GM12878 (cell line): ENCODE measurements at regions not wholly inside any gene's neighbourhood (a gene's known extent, or its start where the extent isn't known, plus 50 kb on each side); places are given as distances from the start of the nearest gene placed in this dataset.

ENCODE experiments used
- ATAC-seq: fragments of 200-7000 bp; cut with Tn5 transposase; 3 replicates; pipeline ENCODE4 v1.9.1; 2020; ENCODE audit warnings: mild to moderate bottlenecking, moderate library complexity
- BruUV-seq: library from RNA; stranded (reverse); fragments of 400-500 nt; replicated peaks from 2 replicates; lab custom pipeline; 2021; lab: Mats Ljungman, UMichigan
- CTCF ChIA-PET: fragments of 300-600 bp; sonication (Branson Sonifier 250); formaldehyde crosslinking; extraction: SDS; loops from one replicate; lab custom pipeline; 2021; ENCODE audit warnings: inconsistent platforms; lab: Yijun Ruan, JAX
- POLR2A ChIA-PET: fragments of 350-600 bp; formaldehyde crosslinking; extraction: SDS; loops from one replicate; lab custom pipeline; 2021; ENCODE audit warnings: inconsistent platforms; lab: Charles Lee
- RAD21 ChIA-PET: fragments of 300-600 bp; sonication (Branson Sonifier 250); formaldehyde crosslinking; loops from one replicate; lab custom pipeline; 2023; ENCODE audit warnings: antibody characterized with exemption; ENCODE audit not compliant: unreplicated experiment; lab: Charles Lee
- SMC1A ChIA-PET: fragments of 300-600 bp; sonication (Branson Sonifier 250); formaldehyde crosslinking; loops from one replicate; lab custom pipeline; 2023; ENCODE audit not compliant: unreplicated experiment, uncharacterized antibody; lab: Charles Lee
- DNase-seq: peaks from one replicate; pipeline ENCODE4 v3.0.0-alpha.2; 2011; ENCODE audit warnings: low read depth, low spot score
- FAIRE-seq: peaks from 3 replicates; lab custom pipeline; 2011; peaks lifted over from hg19 to GRCh38; lab: Jason Lieb, UNC
- H2AFZ ChIP-seq: 2 replicates; pipeline ENCODE4 v1.6.0; 2011; ENCODE audit warnings: low read depth, low read length, control low read depth; ENCODE audit not compliant: control insufficient read depth
- H3K27ac ChIP-seq: 2 replicates; pipeline ENCODE4 v1.5.1; 2011; ENCODE audit warnings: control low read depth; ENCODE audit not compliant: control insufficient read depth, insufficient read depth
- H3K27me3 ChIP-seq, 2 experiments: replicated peaks in 1 of 2; 2 replicates each; pipeline versions ENCODE4 v1.6.0 to v1.6.1; 2011; ENCODE audit warnings: low read length in 1 of 2; ENCODE audit not compliant: control insufficient read depth in 2 of 2, insufficient read depth in 2 of 2
- H3K36me3 ChIP-seq, 2 experiments: 2 replicates each; pipeline ENCODE4 v1.5.1; 2011; ENCODE audit warnings: low read length in 1 of 2; ENCODE audit not compliant: control insufficient read depth in 2 of 2, insufficient read depth in 2 of 2
- H3K4me1 ChIP-seq: 2 replicates; pipeline ENCODE4 v1.6.1; 2011; ENCODE audit warnings: mild to moderate bottlenecking, low read length, moderate library complexity, mixed read lengths; ENCODE audit not compliant: control insufficient read depth, insufficient read depth
- H3K4me2 ChIP-seq: 2 replicates; pipeline ENCODE4 v1.6.0; 2011; ENCODE audit warnings: control low read depth; ENCODE audit not compliant: control insufficient read depth, insufficient read depth
- H3K4me3 ChIP-seq: fragments of 200-600 bp; sonication (generic); 2 replicates; pipeline ENCODE4 v1.5.1; 2016
- H3K79me2 ChIP-seq: 2 replicates; pipeline ENCODE4 v1.6.0; 2011; ENCODE audit warnings: low read length; ENCODE audit not compliant: control insufficient read depth, insufficient read depth
- H3K9ac ChIP-seq: 2 replicates; pipeline ENCODE4 v1.8.0; 2011; ENCODE audit warnings: low read length, control low read depth, mixed read lengths; ENCODE audit not compliant: control insufficient read depth, insufficient read depth
- H3K9me3 ChIP-seq: replicated peaks from 3 replicates; pipeline ENCODE4 v1.5.1; 2011; ENCODE audit warnings: mild to moderate bottlenecking, low read length; ENCODE audit not compliant: control insufficient read depth, insufficient read depth
- H4K20me1 ChIP-seq: 2 replicates; pipeline ENCODE4 v1.6.0; 2011; ENCODE audit not compliant: control insufficient read depth, insufficient read depth
- DPF2 ChIP-seq: fragments of 450-650 bp; IDR thresholded peaks from 2 replicates; pipeline ENCODE4 v1.6.1; 2017; ENCODE audit warnings: mild to moderate bottlenecking
- E2F4 ChIP-seq: IDR thresholded peaks from 2 replicates; pipeline ENCODE4 v1.6.1; 2012; ENCODE audit warnings: low read depth, low read length, improper control_type of control experiment
- EGR1 ChIP-seq, 2 experiments: IDR thresholded peaks; 1 replicate in 1 of 2; 2 replicates in 1 of 2; pipeline ENCODE4 v1.6.1; 2011 to 2012; ENCODE audit warnings: low read depth in 2 of 2, low read length in 2 of 2, borderline replicate concordance in 1 of 2, mild to moderate bottlenecking in 1 of 2, moderate library complexity in 1 of 2
- KAT2A ChIP-seq: conservative IDR thresholded peaks from 2 replicates; pipeline ENCODE4 v1.6.1; 2011; ENCODE audit warnings: low read depth, low read length; ENCODE audit not compliant: control insufficient read depth
- RELA ChIP-seq: fragments of 450-650 bp; IDR thresholded peaks from 2 replicates; pipeline ENCODE4 v1.8.0; 2014; ENCODE audit warnings: borderline replicate concordance; ENCODE audit not compliant: partially characterized antibody
- SUPT20H ChIP-seq: IDR thresholded peaks from 2 replicates; pipeline ENCODE4 v1.6.1; 2011; ENCODE audit warnings: low read depth, mild to moderate bottlenecking, low read length, moderate library complexity, borderline replicate concordance; ENCODE audit not compliant: control insufficient read depth
- TCF12 ChIP-seq: IDR thresholded peaks from 2 replicates; pipeline ENCODE4 v1.6.1; 2011; ENCODE audit warnings: low read depth, mild to moderate bottlenecking, low read length
- TCF7 ChIP-seq: IDR thresholded peaks from 2 replicates; pipeline ENCODE4 v1.6.1; 2014; ENCODE audit warnings: antibody characterized with exemption, borderline replicate concordance
- ZNF622 ChIP-seq: fragments of 450-650 bp; IDR thresholded peaks from 2 replicates; pipeline ENCODE4 v1.6.1; 2017; ENCODE audit warnings: mild to moderate bottlenecking, inconsistent platforms
- WGBS: methylation state at CpG from one replicate; pipeline ENCODE4 v1.1.6; 2016; ENCODE audit warnings: low lambda C conversion rate; ENCODE audit not compliant: insufficient replicate concordance, insufficient coverage; ENCODE audit errors: missing lambda C conversion rate; 5-methylcytosine and 5-hydroxymethylcytosine counted together
- in situ Hi-C: fragments of 300-500 bp; cut with MboI; formaldehyde crosslinking; loops from 9 replicates; pipeline ENCODE4 v1.14.3; 2018; ENCODE audit warnings: mixed read lengths
- intact Hi-C: fragments of 100-400 bp; cut with micrococcal nuclease; formaldehyde crosslinking; loops from one replicate; pipeline ENCODE4 v1.14.2; 2022; ENCODE audit not compliant: unreplicated experiment
- TF ChIP-seq, protein P1 (sequence below): fragments of 450-650 bp; IDR thresholded peaks from 2 replicates; pipeline ENCODE4 v1.6.1; 2016; ENCODE audit warnings: mild to moderate bottlenecking
- TF ChIP-seq, protein P2 (sequence below): fragments of 450-650 bp; IDR thresholded peaks from 2 replicates; pipeline ENCODE4 v1.6.1; 2017; ENCODE audit warnings: mild to moderate bottlenecking, moderate library complexity

GRCh38 chr14:90460136-90460535 lies 63.3 kb downstream of the CALM1 start:
- ChIA-PET RAD21 (no interaction called here), SMC1A (interaction anchor here (0.6 kb wide), 1 partner anchor 26 kb away, joined by 4 read pairs; no protein-coding TSS in a partner anchor), CTCF (interaction anchor here (0.8 kb wide), 1 partner anchor 61 kb away, joined by 4 read pairs; no protein-coding TSS in a partner anchor), POLR2A (no interaction called here)
- in situ Hi-C loops (no loop called here), intact Hi-C loops (no loop called here)
- TF ChIP-seq, protein P1, sequence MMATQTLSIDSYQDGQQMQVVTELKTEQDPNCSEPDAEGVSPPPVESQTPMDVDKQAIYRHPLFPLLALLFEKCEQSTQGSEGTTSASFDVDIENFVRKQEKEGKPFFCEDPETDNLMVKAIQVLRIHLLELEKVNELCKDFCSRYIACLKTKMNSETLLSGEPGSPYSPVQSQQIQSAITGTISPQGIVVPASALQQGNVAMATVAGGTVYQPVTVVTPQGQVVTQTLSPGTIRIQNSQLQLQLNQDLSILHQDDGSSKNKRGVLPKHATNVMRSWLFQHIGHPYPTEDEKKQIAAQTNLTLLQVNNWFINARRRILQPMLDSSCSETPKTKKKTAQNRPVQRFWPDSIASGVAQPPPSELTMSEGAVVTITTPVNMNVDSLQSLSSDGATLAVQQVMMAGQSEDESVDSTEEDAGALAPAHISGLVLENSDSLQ = no peak
- TF ChIP-seq E2F4 (no peak), EGR1 (IDR thresholded peaks at IDR 0.05; ENCODE audit: borderline replicate concordance in 1 of 2, low read depth in 2 of 2, low read length in 2 of 2) (no peak), KAT2A (no peak), DPF2 (no peak), ZNF622 (no peak), TCF7 (no peak), SUPT20H (no peak), TCF12 (no peak), RELA (no peak)
- TF ChIP-seq, protein P2, sequence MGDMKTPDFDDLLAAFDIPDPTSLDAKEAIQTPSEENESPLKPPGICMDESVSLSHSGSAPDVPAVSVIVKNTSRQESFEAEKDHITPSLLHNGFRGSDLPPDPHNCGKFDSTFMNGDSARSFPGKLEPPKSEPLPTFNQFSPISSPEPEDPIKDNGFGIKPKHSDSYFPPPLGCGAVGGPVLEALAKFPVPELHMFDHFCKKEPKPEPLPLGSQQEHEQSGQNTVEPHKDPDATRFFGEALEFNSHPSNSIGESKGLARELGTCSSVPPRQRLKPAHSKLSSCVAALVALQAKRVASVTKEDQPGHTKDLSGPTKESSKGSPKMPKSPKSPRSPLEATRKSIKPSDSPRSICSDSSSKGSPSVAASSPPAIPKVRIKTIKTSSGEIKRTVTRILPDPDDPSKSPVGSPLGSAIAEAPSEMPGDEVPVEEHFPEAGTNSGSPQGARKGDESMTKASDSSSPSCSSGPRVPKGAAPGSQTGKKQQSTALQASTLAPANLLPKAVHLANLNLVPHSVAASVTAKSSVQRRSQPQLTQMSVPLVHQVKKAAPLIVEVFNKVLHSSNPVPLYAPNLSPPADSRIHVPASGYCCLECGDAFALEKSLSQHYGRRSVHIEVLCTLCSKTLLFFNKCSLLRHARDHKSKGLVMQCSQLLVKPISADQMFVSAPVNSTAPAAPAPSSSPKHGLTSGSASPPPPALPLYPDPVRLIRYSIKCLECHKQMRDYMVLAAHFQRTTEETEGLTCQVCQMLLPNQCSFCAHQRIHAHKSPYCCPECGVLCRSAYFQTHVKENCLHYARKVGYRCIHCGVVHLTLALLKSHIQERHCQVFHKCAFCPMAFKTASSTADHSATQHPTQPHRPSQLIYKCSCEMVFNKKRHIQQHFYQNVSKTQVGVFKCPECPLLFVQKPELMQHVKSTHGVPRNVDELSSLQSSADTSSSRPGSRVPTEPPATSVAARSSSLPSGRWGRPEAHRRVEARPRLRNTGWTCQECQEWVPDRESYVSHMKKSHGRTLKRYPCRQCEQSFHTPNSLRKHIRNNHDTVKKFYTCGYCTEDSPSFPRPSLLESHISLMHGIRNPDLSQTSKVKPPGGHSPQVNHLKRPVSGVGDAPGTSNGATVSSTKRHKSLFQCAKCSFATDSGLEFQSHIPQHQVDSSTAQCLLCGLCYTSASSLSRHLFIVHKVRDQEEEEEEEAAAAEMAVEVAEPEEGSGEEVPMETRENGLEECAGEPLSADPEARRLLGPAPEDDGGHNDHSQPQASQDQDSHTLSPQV = no peak
- no peaks in the 10 kb centered on the region for H4K20me1 ChIP-seq
- FAIRE-seq (no peak), DNase-seq (no peak), ATAC-seq (no peak)
- H3K36me3 ChIP-seq = no peaks in the 10 kb centered on the region
- H3K4me3 ChIP-seq = no peak overlapping the region
- no peaks in the 10 kb centered on the region for H3K79me2 ChIP-seq
- BruUV-seq = no TSS peak
- 31% methylated on average over 5 of the region's 5 CpGs for WGBS
- no peaks in the 10 kb centered on the region for H3K4me1 ChIP-seq
- no peak overlapping the region for H3K27ac ChIP-seq
- no peak overlapping the region for H3K9ac ChIP-seq
- no peaks in the 10 kb centered on the region for H3K9me3 ChIP-seq
- H2AFZ ChIP-seq = no peak overlapping the region
- no peak overlapping the region for H3K4me2 ChIP-seq
- no peaks in the 10 kb centered on the region; a peak in 1 of 4 replicates for H3K27me3 ChIP-seq
